ENCODE measurements at regions not wholly inside any gene's neighbourhood (a gene's known extent, or its start where the extent isn't known, plus 50 kb on each side); places are given as distances from the start of the nearest gene placed in this dataset.

DNA sequence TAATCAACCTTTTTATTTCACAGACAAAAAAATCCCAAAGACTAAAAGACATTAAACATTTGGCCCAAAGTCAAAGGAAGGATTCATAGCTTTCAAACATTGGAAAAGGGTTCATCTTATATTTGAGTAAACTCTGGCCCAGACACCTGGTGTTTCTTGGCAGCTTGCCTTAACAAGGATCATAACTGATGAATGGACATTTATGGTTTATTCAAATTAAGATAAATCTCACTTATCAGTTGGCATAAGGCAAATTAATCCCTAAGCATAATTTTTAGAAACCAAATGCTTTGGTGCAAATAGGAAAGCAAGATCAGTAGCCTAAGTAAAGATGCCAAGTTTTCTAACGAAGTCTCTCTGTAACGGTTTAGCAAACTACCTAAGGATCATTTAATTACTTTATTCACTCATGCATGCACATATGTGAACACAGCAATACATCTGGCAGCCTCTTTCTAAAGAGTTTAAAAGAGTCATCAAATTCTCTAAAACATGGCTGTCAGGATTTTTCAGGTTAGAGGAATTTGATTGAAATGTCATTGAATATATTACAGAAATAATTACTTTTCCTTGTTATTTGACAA, 323.4 kb upstream of the RBMS1 start:
- no peak for TF ChIP-seq GLIS3 (CRISPR knock-in tag; IDR thresholded peaks at IDR 0.05)
- TF ChIP-seq, protein P1, sequence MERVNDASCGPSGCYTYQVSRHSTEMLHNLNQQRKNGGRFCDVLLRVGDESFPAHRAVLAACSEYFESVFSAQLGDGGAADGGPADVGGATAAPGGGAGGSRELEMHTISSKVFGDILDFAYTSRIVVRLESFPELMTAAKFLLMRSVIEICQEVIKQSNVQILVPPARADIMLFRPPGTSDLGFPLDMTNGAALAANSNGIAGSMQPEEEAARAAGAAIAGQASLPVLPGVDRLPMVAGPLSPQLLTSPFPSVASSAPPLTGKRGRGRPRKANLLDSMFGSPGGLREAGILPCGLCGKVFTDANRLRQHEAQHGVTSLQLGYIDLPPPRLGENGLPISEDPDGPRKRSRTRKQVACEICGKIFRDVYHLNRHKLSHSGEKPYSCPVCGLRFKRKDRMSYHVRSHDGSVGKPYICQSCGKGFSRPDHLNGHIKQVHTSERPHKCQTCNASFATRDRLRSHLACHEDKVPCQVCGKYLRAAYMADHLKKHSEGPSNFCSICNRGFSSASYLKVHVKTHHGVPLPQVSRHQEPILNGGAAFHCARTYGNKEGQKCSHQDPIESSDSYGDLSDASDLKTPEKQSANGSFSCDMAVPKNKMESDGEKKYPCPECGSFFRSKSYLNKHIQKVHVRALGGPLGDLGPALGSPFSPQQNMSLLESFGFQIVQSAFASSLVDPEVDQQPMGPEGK (CRISPR knock-in tag; IDR thresholded peaks at IDR 0.05; ENCODE audit: borderline replicate concordance): no peak
- no peak for TF ChIP-seq ARNTL (CRISPR knock-in tag; IDR thresholded peaks at IDR 0.05; ENCODE audit: borderline replicate concordance, low read depth)
- TF ChIP-seq TOX (CRISPR knock-in tag; IDR thresholded peaks at IDR 0.05; ENCODE audit: borderline replicate concordance): no peak
- no peak for TF ChIP-seq ISL1 (CRISPR knock-in tag; IDR thresholded peaks at IDR 0.05)
- no peak for TF ChIP-seq CSDC2 (CRISPR knock-in tag; IDR thresholded peaks at IDR 0.05)
- TF ChIP-seq RARB (CRISPR knock-in tag; IDR thresholded peaks at IDR 0.05): no peak

Measured in SK-N-SH treated with all-trans-retinoic acid at 6 μM for 48 hours (cell line).